ENCODE measurements at regions not wholly inside any gene's neighbourhood (a gene's known extent, or its start where the extent isn't known, plus 50 kb on each side); places are given as distances from the start of the nearest gene placed in this dataset.

- whole genome bisulfite sequencing, 2 donors: 31 to 61% methylated on average over 1 of the region's 1 CpG
- Histone ChIP-seq H3K36me3 (no peaks in the 10 kb centered on the region), H3K9me3 (no peaks in the 10 kb centered on the region), H3K27me3 (peaks cover 0 to 4% (median 0%) of the 10 kb centered on the region in 3 donors), H3K27ac (no peak overlapping the region), H3K4me1 (peaks cover 0 to 5% (median under 1%) of the 10 kb centered on the region in 4 donors), H3K4me3 (no peak overlapping the region)
- DNase-seq: no peak
- no peak for TF ChIP-seq EP300 (IDR thresholded peaks at IDR 0.05)
- TF ChIP-seq POLR2AphosphoS5 (IDR thresholded peaks at IDR 0.05): no peak
- TF ChIP-seq CTCF (IDR thresholded peaks at IDR 0.05): no peak
- TF ChIP-seq POLR2A (IDR thresholded peaks at IDR 0.05): no peak
- intact Hi-C loops (cut with DNase I): loop anchor here (10.0 kb wide), 1 partner anchor 190 kb away; no protein-coding TSS in a partner anchor
Observed at GRCh38 chr11:15645201-15645600, 530.5 kb downstream of the INSC start.

DNA sequence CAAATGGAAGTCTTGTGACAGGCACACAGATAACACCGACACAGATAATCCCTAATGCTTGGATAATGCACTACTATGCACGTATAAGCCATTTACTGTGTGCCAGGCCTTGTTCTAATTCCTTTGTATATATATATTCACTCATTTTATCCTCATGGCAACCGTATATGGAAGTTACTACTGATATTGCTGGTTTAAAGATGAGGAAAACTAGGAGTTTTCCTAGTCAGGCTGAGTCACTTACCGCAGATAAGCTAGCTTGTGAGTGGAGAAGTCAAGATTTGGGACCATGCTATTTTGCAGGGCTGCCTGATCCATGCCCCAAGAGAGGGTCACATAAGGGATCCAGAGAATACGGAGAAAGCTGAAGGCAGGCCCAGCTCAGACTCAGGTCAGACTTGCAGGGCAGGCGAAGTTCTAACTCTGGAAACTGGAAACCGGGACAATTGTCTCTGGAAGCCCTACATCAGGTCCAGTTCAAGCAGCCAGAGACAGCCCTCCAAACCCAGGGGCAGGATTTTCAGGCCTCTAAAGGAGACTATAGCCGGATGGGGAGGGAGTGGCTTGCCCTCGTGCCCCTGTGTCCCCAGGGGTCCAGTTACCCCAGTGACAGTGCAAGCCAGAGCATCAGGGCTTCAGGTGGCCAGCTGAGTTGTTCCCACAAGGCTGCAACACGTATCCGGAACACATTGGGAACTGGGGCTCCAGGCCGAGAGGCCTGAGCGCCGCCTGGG, 534.8 kb downstream of the INSC start:
- Histone ChIP-seq H3K9me3 (no peaks in the 10 kb centered on the region), H3K36me3 (no peaks in the 10 kb centered on the region), H3K4me3 (no peak overlapping the region), H3K27me3 (peaks cover 0 to 11% (median 0%) of the 10 kb centered on the region in 3 donors), H3K27ac (peak overlapping the region in 2 of 4 donors; percentile 7 to 60), H3K4me1 (peaks cover 0 to 14% (median 9%) of the 10 kb centered on the region in 4 donors)
- TF ChIP-seq EP300 (IDR thresholded peaks at IDR 0.05) (no peak), POLR2AphosphoS5 (IDR thresholded peaks at IDR 0.05) (no peak), CTCF (IDR thresholded peaks at IDR 0.05) (no peak), POLR2A (IDR thresholded peaks at IDR 0.05) (no peak)
- intact Hi-C loops (cut with DNase I): loop anchor here (2.0 to 10.0 kb wide), 5 partner anchors 165 to 1085 kb away; partner anchors contain the start of gene C11orf58
- DNase-seq: no peak
- WGBS, 2 donors: 52 to 58% methylated on average over 14 of the region's 14 CpGs

GRCh38 chr11:15650105-15650938, 535.6 kb downstream of the INSC start:
- Histone ChIP-seq H3K4me1 (peaks cover 0 to 14% (median 9%) of the 10 kb centered on the region in 4 donors), H3K27me3 (peaks cover 0 to 11% (median 0%) of the 10 kb centered on the region in 3 donors), H3K27ac (peak overlapping the region; percentile 52 to 62 (median 60)), H3K36me3 (no peaks in the 10 kb centered on the region), H3K9me3 (no peaks in the 10 kb centered on the region), H3K4me3 (peak overlapping the region; percentile 20 to 50 (median 42))
- WGBS, 2 donors: 2% methylated on average over 41 of the region's 41 CpGs
- TF ChIP-seq POLR2AphosphoS5 (IDR thresholded peaks at IDR 0.05) (peak in 3 of 4 donors; percentile 51 to 58 (median 53)), CTCF (IDR thresholded peaks at IDR 0.05) (peak; percentile 92 to 96 (median 95)), POLR2A (IDR thresholded peaks at IDR 0.05) (no peak)
- peak; percentile 95 for DNase-seq
- intact Hi-C loops (cut with DNase I): loop anchor here (2.0 to 10.0 kb wide), 4 partner anchors 164 to 1084 kb away; partner anchors contain the start of gene C11orf58

- Histone ChIP-seq H3K27ac (peak overlapping the region in 1 of 4 donors; percentile 62), H3K9me3 (no peaks in the 10 kb centered on the region), H3K4me3 (no peak overlapping the region), H3K36me3 (no peaks in the 10 kb centered on the region), H3K27me3 (peaks cover 0 to 11% (median 0%) of the 10 kb centered on the region in 3 donors), H3K4me1 (peaks cover 0 to 14% (median 9%) of the 10 kb centered on the region in 4 donors)
- DNase-seq: no peak
- intact Hi-C loops (cut with DNase I): loop anchor here (2.0 to 10.0 kb wide), 4 partner anchors 164 to 1084 kb away; partner anchors contain the start of gene C11orf58
- 67 to 81% methylated on average over 22 of the region's 22 CpGs for WGBS, 2 donors
- TF ChIP-seq POLR2AphosphoS5 (IDR thresholded peaks at IDR 0.05) (no peak), EP300 (IDR thresholded peaks at IDR 0.05) (no peak), CTCF (IDR thresholded peaks at IDR 0.05) (no peak), POLR2A (IDR thresholded peaks at IDR 0.05) (no peak)
Observed at GRCh38 chr11:15651033-15651432, 536.3 kb downstream of the INSC start.
